Spinal cord (tissue), 9 donors: ENCODE measurements at regions not wholly inside any gene's neighbourhood (a gene's known extent, or its start where the extent isn't known, plus 50 kb on each side); places are given as distances from the start of the nearest gene placed in this dataset.
"Not testable (repeated sequence)": the region's sequence is repeated elsewhere in the genome, so short reads cannot be mapped to it uniquely, and the experiment has no call there.

Experiments
- DNase-seq, 6 donors: peaks; one replicate each; pipeline versions ENCODE4 v3.0.0 to v3.0.0-alpha.2; 2013 to 2015; ENCODE audit warnings: low spot score in 6 of 6, low read depth in 4 of 6
- H3K27ac ChIP-seq: one replicate; pipeline ENCODE4 v1.5.1; 2013; ENCODE audit warnings: low read depth, low read length, control low read depth
- H3K27me3 ChIP-seq: one replicate; pipeline ENCODE4 v1.6.1; 2013; ENCODE audit warnings: low read length; ENCODE audit not compliant: control insufficient read depth, insufficient read depth
- H3K36me3 ChIP-seq: one replicate; pipeline ENCODE4 v1.6.1; 2013; ENCODE audit warnings: low read length; ENCODE audit not compliant: control insufficient read depth, insufficient read depth
- H3K4me1 ChIP-seq: one replicate; pipeline ENCODE4 v1.6.1; 2013; ENCODE audit warnings: low read length; ENCODE audit not compliant: control insufficient read depth, insufficient read depth
- H3K4me3 ChIP-seq: one replicate; pipeline ENCODE4 v1.5.1; 2013; ENCODE audit warnings: low read depth, low read length, control low read depth
- H3K9me3 ChIP-seq: one replicate; pipeline ENCODE4 v1.6.1; 2013; ENCODE audit warnings: low read length; ENCODE audit not compliant: control insufficient read depth, insufficient read depth
- WGBS: methylation state at CpG from one replicate; pipeline ENCODE4 v1.1.5; 2013; ENCODE audit warnings: missing lambda C conversion rate; ENCODE audit not compliant: insufficient coverage; 5-methylcytosine and 5-hydroxymethylcytosine counted together
- donor health status: healthy.

DNA sequence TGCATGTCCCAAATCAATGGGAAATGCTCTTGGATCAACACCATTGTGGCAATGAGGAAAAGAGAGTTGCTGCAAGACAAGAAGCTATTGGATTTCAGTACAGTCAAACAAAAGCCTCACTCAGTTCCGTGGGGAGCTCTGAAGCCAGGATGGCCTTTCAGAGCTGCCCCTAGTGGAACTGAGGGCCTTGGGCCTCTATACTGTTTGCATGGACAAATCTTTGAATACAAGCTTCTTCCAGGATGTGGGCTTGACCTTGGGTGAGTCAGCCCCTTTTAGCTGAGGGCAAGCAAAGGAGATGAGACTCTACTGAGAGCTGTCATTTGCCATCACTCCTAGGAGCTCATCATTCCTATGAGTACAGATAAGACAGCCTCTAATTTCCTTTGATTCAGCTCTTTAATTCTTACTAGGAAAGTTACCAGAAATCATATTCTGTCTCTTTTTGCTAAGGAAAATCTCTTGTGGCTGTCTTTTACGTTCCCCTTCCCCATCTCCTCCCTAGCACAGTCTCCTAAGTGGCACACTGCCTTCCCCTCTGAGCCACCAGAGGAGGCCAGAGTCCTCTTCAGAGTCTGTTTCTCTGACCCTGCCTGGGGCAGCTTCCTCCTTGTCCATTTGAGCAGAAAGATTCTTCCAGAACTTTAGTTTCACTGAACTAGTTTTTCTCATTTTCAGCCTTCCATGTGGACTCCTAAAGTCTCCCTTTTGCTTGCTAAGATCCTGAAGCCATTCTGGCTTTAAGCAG is 168.8 kb upstream of the POC5 start:
- Histone ChIP-seq H3K27ac (no peak overlapping the region), H3K9me3 (no peaks in the 10 kb centered on the region), H3K4me3 (no peak overlapping the region), H3K4me1 (no peaks in the 10 kb centered on the region), H3K27me3 (no peaks in the 10 kb centered on the region), H3K36me3 (no peaks in the 10 kb centered on the region)
- peak in 3 of 6 donors; percentile 4 to 39 (median 34) for DNase-seq
- 57% methylated on average over 2 of the region's 2 CpGs for WGBS

- H3K27me3 ChIP-seq: no peaks in the 10 kb centered on the region
Measured at GRCh38 chr5:75885321-75885720, 168.1 kb upstream of the POC5 start.

GRCh38 chr5:75869891-75870290 is 152.7 kb upstream of the POC5 start:
- no peaks in the 10 kb centered on the region for H3K4me1 ChIP-seq
- no peaks in the 10 kb centered on the region for H3K27me3 ChIP-seq
- 89% methylated on average over 1 of the region's 2 CpGs for WGBS
- no peak overlapping the region for H3K27ac ChIP-seq
- H3K36me3 ChIP-seq: no peaks in the 10 kb centered on the region
- H3K4me3 ChIP-seq: no peak overlapping the region
- no peaks in the 10 kb centered on the region for H3K9me3 ChIP-seq
- DNase-seq: no peak

More at GRCh38 chr5:75885321-75885720, 168.1 kb upstream of the POC5 start:
- Histone ChIP-seq H3K27ac (no peak overlapping the region), H3K4me1 (no peaks in the 10 kb centered on the region), H3K9me3 (no peaks in the 10 kb centered on the region), H3K4me3 (no peak overlapping the region), H3K36me3 (no peaks in the 10 kb centered on the region)
- DNase-seq: no peak
- no CpG with 5 or more reads among the region's 1 CpG for WGBS

DNA sequence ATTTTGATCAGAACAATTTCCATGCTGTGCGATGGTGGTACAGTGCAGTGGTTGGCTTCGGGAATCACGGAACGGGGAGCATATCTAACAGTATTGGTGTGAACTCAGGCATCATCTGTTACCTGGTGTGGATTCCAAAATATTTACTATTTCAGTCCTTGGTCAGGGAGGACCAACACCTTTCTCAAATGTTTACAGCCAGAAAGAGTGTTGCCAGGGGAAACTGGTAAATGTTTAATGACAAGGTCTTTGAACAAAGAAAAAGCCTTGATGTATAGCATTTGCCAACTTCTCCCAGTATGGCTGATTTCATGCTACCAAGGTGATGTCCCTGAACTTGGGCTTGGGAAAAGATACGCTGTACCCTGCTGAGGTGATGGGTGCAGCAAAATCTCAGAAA is 145.6 kb upstream of the POC5 start:
- H3K4me1 ChIP-seq: no peaks in the 10 kb centered on the region
- 80% methylated on average over 1 of the region's 5 CpGs for WGBS
- no peak overlapping the region for H3K27ac ChIP-seq
- H3K4me3 ChIP-seq: no peak overlapping the region
- H3K36me3 ChIP-seq: no peaks in the 10 kb centered on the region
- no peaks in the 10 kb centered on the region for H3K27me3 ChIP-seq
- DNase-seq: no peak
- H3K9me3 ChIP-seq: no peaks in the 10 kb centered on the region

DNA sequence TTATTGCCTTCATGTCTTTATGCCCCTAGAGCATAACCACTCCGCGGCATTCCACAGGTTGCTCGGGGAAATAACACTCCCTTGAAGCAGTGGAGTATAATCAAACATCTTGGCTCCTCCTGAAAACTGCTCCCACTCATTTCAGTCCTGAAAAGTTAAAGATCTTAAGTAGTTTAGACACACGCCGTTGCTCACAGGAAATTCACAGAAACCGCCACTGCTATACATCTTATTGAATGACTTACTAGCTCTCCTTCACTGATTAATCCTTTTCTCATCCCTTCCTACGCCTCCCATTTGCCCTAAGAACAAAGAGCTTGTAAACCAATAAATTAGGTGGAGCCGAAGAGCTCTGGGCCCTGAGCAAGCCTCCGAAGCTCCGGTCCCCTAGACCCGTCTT is 142.4 kb upstream of the POC5 start:
- not testable (repeated sequence) for DNase-seq, H3K9me3 ChIP-seq, H3K27me3 ChIP-seq, H3K4me3 ChIP-seq, H3K36me3 ChIP-seq, H3K4me1 ChIP-seq, H3K27ac ChIP-seq
- 41% methylated on average over 4 of the region's 11 CpGs for WGBS

DNA sequence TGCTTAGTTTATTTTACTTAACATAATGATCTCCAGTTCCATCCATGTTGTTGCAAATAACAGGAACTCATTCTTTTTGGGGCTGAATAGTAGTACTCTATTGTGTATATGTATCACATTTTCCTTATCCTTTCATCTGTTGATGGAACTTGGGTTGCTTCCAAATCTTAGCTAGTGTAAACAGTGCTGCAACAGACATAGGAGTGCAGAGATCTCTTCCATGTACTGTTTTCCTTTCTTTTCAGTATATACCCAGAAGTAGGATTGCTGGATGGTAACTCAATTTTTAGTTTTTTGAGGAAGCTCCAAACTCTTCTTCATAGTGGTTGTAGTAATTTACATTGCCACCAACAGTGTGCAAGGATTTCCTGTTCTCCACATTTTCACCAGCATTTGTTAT is 138.8 kb upstream of the POC5 start:
- H3K36me3 ChIP-seq: no peaks in the 10 kb centered on the region
- H3K27me3 ChIP-seq: no peaks in the 10 kb centered on the region
- H3K4me1 ChIP-seq: no peaks in the 10 kb centered on the region
- DNase-seq: no peak
- no peak overlapping the region for H3K27ac ChIP-seq
- H3K4me3 ChIP-seq: no peak overlapping the region
- no peaks in the 10 kb centered on the region for H3K9me3 ChIP-seq

DNA sequence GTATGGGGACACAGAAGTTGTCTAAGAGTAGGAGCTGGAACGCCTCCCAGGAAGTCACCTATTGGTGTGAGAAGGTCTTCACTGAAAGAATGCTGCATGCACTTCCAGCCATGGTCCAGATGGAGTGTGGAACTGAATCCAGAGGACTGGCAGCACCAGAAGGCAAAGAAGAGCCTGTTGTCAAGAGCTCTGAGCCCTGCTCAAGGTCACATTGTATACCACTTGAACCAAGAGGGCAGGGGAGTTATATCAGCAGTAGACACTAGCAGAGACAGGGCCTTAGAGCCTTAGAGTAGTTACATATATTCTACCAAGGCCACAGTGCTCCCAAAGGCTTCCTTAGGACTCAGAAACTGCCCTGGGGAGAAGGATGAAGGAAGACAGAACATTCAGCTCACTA is 130.8 kb upstream of the POC5 start:
- Histone ChIP-seq H3K4me3 (no peak overlapping the region), H3K27ac (no peak overlapping the region), H3K4me1 (no peaks in the 10 kb centered on the region), H3K27me3 (no peaks in the 10 kb centered on the region), H3K36me3 (no peaks in the 10 kb centered on the region), H3K9me3 (no peaks in the 10 kb centered on the region)
- 90% methylated on average over 1 of the region's 1 CpG for WGBS
- DNase-seq: no peak

- Histone ChIP-seq H3K4me3 (no peak overlapping the region), H3K4me1 (no peaks in the 10 kb centered on the region), H3K27ac (no peak overlapping the region), H3K36me3 (no peaks in the 10 kb centered on the region), H3K27me3 (no peaks in the 10 kb centered on the region), H3K9me3 (no peaks in the 10 kb centered on the region)
- DNase-seq: no peak
- no CpG with 5 or more reads among the region's 1 CpG for WGBS
Measured at GRCh38 chr5:75847561-75848021, 130.4 kb upstream of the POC5 start.

GRCh38 chr5:75844301-75844700 is 127.1 kb upstream of the POC5 start:
- Histone ChIP-seq H3K27me3 (no peaks in the 10 kb centered on the region), H3K4me1 (no peaks in the 10 kb centered on the region), H3K9me3 (no peaks in the 10 kb centered on the region), H3K36me3 (no peaks in the 10 kb centered on the region), H3K4me3 (no peak overlapping the region), H3K27ac (no peak overlapping the region)
- no peak for DNase-seq
- 100% methylated on average over 1 of the region's 2 CpGs for WGBS

- 67% methylated on average over 3 of the region's 4 CpGs for WGBS
- DNase-seq: no peak
Measured at GRCh38 chr5:75843319-75843718, 126.1 kb upstream of the POC5 start.

More at GRCh38 chr5:75843319-75843718, 126.1 kb upstream of the POC5 start:
- Histone ChIP-seq H3K27me3 (no peaks in the 10 kb centered on the region), H3K4me3 (no peak overlapping the region), H3K4me1 (no peaks in the 10 kb centered on the region), H3K36me3 (no peaks in the 10 kb centered on the region), H3K9me3 (no peaks in the 10 kb centered on the region), H3K27ac (no peak overlapping the region)
